GM21381 (cell line): ENCODE measurements at regions not wholly inside any gene's neighbourhood (a gene's known extent, or its start where the extent isn't known, plus 50 kb on each side); places are given as distances from the start of the nearest gene placed in this dataset.
"Not testable (repeated sequence)": the region's sequence is repeated elsewhere in the genome, so short reads cannot be mapped to it uniquely, and the experiment has no call there.

ENCODE experiments used
- ATAC-seq: cut with Tn5 transposase; IDR thresholded peaks from one replicate; pipeline ENCODE4 v1.9.1; 2021; ENCODE audit warnings: mild to moderate bottlenecking, moderate library complexity; ENCODE audit not compliant: unreplicated experiment

- ATAC-seq: no peak
Measured at GRCh38 chr10:71015674-71016073, 127.3 kb upstream of the PCBD1 start.

GRCh38 chr10:71020061-71020460 is 131.7 kb upstream of the PCBD1 start:
- ATAC-seq: not testable (repeated sequence)

DNA sequence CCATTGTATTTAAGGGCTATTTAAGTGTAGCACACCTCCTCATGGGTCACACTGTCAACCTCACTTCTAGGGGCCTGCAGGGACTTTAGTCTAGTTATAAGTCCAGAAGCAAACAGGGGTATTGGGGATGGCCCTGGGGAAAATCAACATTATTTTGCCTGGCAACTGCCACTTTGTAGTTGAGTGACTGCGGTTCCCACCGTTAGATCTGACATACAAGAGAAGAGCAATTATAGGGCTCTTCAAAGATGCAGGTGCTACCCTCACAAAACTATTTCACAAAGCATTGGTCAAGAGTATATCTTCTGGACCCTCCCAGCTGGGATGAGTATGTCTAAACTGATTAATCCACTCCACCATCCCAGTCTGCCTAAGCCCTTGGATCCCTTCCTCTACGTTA is 133.0 kb upstream of the PCBD1 start:
- no peak for ATAC-seq

DNA sequence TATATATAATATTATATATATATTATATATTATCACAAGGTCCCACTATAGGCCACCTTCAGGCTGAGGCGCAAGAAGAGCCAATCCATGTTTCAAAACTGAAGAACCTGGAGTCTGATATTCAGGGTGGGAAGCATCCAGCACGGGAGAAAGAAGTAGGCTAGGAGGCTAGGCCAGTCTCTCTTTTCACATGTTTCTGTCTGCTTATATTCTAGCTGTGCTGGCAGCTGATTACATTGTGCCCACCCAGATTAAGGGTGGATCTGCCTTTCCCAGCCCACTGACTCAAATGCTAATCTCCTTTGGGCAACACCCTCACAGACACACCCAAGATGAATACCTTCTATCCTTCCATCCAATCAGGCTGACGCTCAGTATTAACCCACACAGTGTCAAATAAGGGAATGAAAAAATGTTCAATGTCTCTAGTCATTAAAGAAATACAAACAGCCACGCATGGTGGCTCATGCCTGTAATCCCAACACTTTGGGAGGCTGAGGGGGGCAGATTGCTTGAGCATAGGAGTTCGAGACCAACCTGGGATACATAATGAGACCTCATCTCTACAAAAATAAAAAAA is 135.4 kb upstream of the PCBD1 start:
- no peak for ATAC-seq

DNA sequence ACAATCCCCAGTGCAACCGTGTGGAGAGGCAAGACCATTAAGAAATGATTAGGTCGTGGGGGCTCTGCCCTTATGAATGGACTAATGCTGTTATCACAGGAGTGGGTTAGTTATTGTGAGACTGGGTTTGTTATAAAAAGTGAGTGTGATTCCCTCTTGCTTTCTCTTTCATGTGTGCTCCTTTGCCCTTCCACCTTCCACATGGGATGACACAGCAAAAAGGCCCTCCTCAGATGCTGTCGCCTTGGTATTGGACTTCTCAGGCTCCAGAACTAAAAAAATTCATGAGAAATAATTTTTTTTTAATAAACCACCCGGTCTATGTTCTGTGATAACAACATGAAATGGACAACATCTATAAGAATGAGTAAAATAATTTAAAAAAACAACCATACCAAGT is 136.1 kb upstream of the PCBD1 start:
- ATAC-seq: no peak

- ATAC-seq: no peak
Measured at GRCh38 chr10:71025535-71025934, 137.2 kb upstream of the PCBD1 start.

DNA sequence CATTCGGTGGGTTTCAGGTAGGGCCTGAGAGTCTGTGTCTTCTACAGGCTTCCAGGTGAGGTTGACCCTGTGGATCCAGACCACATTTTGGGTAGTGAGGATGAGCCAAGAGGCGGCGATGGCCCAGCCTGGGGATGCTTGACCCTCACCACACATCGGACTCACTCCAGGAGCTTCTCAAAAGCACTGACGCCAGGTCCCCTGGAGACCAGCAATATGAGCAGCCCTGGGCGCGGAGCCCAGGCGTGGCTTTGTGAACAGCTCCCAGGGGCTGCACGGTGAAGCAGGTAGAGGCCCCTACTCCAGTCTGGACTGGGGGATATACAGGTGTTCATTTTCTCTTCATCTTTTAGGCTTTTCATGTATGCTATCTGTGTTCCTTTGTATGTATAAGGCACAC is 139.7 kb upstream of the PCBD1 start:
- no peak for ATAC-seq

- no peak for ATAC-seq
Measured at GRCh38 chr10:71029411-71029892, 141.1 kb upstream of the PCBD1 start.

GRCh38 chr10:71029907-71030306 is 141.5 kb upstream of the PCBD1 start:
- no peak for ATAC-seq

- no peak for ATAC-seq
Measured at GRCh38 chr10:71031026-71031425, 142.7 kb upstream of the PCBD1 start.

- ATAC-seq: no peak
Measured at GRCh38 chr10:71031603-71032002, 143.2 kb upstream of the PCBD1 start.

DNA sequence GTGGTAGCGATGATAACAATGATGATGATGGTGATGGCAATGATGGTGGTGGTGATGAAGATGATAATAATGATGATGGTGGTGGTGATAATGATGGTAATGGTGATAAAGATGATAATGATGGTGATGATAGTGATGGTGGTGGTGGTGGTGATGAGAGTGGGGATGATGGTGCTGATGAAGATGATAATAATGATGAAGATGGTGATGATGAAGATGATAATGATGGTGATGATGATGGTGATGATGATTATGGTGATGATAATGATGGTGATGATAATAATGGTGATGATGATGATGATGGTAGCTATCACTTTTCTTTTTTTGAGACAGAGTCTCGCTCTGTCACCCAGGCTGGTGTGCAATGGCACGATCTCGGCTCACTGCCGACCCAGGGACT is 144.5 kb upstream of the PCBD1 start:
- no peak for ATAC-seq

GRCh38 chr10:71033396-71033980 is 145.1 kb upstream of the PCBD1 start:
- ATAC-seq: no peak

- no peak for ATAC-seq
Measured at GRCh38 chr10:71035511-71036296, 147.3 kb upstream of the PCBD1 start.

GRCh38 chr10:71036297-71036966 is 148.1 kb upstream of the PCBD1 start:
- ATAC-seq: no peak

GRCh38 chr10:71038091-71038633 is 149.8 kb upstream of the PCBD1 start:
- ATAC-seq: no peak

DNA sequence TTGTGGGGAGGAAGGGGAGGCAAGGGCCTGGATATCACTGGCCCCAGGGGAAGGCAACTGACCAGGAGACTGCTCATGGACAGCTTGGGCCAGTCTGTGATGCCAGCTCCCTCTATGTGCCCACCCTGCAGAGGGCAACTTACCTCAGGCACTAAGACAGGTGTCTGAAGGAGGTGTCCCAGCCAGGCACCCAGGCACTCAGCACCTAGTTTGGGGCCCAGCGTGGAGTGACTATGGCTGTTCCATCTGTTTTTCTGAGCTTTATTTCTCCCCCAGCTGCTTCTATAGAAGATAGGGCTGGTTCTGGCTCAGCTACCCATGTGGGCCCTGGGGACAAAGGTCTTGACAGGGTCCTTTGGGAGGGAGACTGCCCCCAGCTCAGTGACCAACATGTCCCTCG is 150.6 kb upstream of the PCBD1 start:
- ATAC-seq: no peak

- ATAC-seq: no peak
Measured at GRCh38 chr10:71039551-71039950, 151.2 kb upstream of the PCBD1 start.

- no peak for ATAC-seq
Measured at GRCh38 chr10:71040343-71040742, 152.0 kb upstream of the PCBD1 start.

GRCh38 chr10:71040846-71041605 is 152.7 kb upstream of the PCBD1 start:
- ATAC-seq: no peak

DNA sequence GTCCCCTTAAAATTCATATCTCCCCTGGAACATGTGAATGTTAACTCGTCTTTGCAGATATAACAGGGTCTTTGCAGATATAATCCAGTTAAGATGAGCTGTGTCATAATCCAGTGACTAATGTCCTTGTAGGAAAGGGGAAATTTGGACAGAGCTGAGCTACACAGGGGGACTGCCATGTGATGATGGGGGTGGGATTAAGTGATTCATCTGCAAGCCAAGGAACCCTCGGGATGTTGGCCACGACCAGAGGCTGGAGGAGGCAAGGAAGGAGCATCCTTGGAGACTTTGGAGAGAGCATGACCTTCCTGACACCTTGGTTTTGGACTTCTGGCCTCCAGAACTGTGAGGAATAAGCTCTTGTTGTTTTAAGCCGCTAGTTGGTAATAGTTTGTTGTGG is 153.9 kb upstream of the PCBD1 start:
- no peak for ATAC-seq
